Bronchial epithelial cell (primary cell): ENCODE measurements at regions not wholly inside any gene's neighbourhood (a gene's known extent, or its start where the extent isn't known, plus 50 kb on each side); places are given as distances from the start of the nearest gene placed in this dataset.

Source experiments
- DNase-seq: peaks from one replicate; pipeline ENCODE4 v3.0.0-alpha.2; 2010; ENCODE audit warnings: low read depth
- FAIRE-seq: peaks from 2 replicates; lab custom pipeline; 2011; peaks lifted over from hg19 to GRCh38; lab: Jason Lieb, UNC
- H3K27me3 ChIP-seq: 2 replicates; pipeline ENCODE4 v1.5.1; 2011; ENCODE audit warnings: low read length; ENCODE audit not compliant: control insufficient read depth, insufficient read depth
- H3K36me3 ChIP-seq: 2 replicates; pipeline ENCODE4 v1.5.1; 2011; ENCODE audit warnings: low read length; ENCODE audit not compliant: control insufficient read depth, insufficient read depth
- H3K4me3 ChIP-seq: 2 replicates; pipeline ENCODE4 v1.5.1; 2011; ENCODE audit warnings: mild to moderate bottlenecking, low read depth, low read length, control low read depth
- TF ChIP-seq, protein P1 (sequence below): IDR thresholded peaks from 2 replicates; pipeline ENCODE4 v1.5.1; 2011; ENCODE audit warnings: mild to moderate bottlenecking, moderate library complexity, low read length, control low read depth, inconsistent platforms; ENCODE audit not compliant: insufficient read depth, severe bottlenecking

DNA sequence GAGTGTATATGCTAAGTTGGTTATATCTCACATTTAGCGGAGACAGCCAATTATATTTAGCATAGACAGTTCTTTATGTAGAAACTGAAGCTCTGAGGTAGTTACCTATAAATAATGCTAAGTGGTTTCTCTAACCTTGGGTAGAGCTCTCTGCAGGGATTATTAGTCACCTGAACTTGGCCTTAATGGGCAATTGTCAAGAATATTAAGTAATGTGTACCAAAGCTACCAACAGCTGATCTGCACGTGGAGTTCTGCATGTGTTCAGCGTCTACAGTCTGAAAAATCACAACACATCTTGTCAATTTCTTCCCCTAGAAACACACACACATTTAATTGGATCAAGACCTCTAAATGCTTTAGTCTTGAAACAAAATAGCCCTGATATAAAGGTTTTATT, 740.6 kb upstream of the FAM241A start:
- no peaks in the 10 kb centered on the region for H3K36me3 ChIP-seq
- H3K4me3 ChIP-seq: no peak overlapping the region
- DNase-seq: no peak
- H3K27me3 ChIP-seq: no peaks in the 10 kb centered on the region
- TF ChIP-seq, protein P1, sequence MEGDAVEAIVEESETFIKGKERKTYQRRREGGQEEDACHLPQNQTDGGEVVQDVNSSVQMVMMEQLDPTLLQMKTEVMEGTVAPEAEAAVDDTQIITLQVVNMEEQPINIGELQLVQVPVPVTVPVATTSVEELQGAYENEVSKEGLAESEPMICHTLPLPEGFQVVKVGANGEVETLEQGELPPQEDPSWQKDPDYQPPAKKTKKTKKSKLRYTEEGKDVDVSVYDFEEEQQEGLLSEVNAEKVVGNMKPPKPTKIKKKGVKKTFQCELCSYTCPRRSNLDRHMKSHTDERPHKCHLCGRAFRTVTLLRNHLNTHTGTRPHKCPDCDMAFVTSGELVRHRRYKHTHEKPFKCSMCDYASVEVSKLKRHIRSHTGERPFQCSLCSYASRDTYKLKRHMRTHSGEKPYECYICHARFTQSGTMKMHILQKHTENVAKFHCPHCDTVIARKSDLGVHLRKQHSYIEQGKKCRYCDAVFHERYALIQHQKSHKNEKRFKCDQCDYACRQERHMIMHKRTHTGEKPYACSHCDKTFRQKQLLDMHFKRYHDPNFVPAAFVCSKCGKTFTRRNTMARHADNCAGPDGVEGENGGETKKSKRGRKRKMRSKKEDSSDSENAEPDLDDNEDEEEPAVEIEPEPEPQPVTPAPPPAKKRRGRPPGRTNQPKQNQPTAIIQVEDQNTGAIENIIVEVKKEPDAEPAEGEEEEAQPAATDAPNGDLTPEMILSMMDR: no peak
- no peak for FAIRE-seq

DNA sequence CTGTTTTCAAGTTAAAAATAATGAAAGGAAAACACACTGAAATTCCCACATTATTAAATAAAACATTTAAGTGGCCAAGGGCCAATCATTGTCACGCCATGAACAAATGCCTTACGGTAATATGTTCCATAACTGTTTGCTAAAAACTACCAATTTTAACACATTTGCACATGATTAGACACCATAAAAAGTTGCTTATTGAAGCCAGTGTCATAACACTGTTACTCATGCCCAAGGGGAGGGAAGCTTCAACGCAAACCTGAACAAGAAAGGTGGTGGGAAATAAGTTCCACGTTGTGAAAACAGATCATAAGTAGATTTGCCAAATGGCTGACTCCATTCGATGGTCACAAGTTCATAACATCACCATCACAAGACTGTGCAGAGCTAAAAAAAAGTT, 739.3 kb upstream of the FAM241A start:
- DNase-seq: no peak
- H3K4me3 ChIP-seq: no peak overlapping the region
- TF ChIP-seq, protein P1: no peak
- no peaks in the 10 kb centered on the region for H3K27me3 ChIP-seq
- no peak for FAIRE-seq
- H3K36me3 ChIP-seq: no peaks in the 10 kb centered on the region

DNA sequence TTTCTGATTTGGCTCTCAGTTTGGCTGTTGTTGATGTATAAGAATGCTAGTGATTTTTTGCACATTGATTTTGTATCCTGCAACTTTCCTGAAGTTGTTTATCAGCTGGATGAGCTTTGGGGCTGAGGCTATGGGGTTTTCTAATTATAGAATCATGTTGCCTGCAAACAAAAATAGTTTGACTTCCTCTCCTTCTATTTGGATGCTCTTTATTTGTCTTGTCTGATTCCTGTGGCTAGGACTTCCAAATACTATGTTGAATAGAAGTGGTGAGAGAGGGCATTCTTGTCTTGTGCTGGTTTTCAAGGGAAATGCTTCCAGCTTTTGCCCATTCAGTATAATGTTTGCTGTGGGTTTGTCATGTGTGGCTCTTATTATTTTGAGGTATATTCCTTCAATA, 734.7 kb upstream of the FAM241A start:
- no peak for DNase-seq
- no peaks in the 10 kb centered on the region for H3K27me3 ChIP-seq
- H3K4me3 ChIP-seq: no peak overlapping the region
- TF ChIP-seq, protein P1: no peak
- FAIRE-seq: no peak
- H3K36me3 ChIP-seq: no peaks in the 10 kb centered on the region

DNA sequence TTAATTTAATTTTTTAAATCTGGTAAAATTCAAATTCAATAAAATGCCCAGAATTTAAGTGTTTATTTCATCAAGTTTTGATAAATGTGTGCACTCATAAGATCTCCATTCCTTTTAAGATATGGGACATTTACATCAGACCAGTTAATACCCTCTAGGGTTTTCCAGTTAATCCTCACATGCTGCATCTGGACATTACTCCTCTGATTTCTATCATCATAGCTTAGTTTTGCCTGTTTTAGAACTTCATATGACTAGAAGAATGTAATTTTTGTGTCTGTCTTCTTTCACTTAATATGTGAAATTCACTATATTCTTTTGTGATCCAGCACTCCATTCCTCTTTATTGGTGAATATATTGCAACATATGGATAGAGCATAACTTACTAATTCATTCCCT, 727.7 kb upstream of the FAM241A start:
- DNase-seq: no peak
- H3K36me3 ChIP-seq: no peaks in the 10 kb centered on the region
- no peaks in the 10 kb centered on the region for H3K27me3 ChIP-seq
- FAIRE-seq: no peak
- no peak overlapping the region for H3K4me3 ChIP-seq
- TF ChIP-seq, protein P1: no peak

DNA sequence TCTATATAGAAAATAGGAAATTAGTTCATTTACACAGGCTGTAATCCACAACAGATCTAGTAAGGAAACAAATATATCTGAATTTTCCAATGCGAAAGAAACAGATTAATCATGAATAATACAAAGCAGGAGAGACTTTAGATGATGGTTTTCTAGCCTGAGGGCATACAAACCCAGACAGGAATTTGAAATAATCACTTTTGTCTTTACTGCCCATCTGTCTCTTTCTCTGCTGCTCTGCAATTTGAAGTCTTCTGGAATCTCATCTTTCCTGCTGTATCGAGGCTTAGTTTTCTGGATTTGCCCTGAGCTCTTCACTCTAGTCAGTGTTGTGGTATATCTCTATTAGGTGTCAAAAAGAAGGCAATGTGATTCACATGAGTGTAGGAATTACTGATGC, 711.8 kb upstream of the FAM241A start:
- Histone ChIP-seq H3K27me3 (no peaks in the 10 kb centered on the region), H3K36me3 (no peaks in the 10 kb centered on the region), H3K4me3 (no peak overlapping the region)
- DNase-seq (no peak), FAIRE-seq (no peak)
- TF ChIP-seq, protein P1: no peak

DNA sequence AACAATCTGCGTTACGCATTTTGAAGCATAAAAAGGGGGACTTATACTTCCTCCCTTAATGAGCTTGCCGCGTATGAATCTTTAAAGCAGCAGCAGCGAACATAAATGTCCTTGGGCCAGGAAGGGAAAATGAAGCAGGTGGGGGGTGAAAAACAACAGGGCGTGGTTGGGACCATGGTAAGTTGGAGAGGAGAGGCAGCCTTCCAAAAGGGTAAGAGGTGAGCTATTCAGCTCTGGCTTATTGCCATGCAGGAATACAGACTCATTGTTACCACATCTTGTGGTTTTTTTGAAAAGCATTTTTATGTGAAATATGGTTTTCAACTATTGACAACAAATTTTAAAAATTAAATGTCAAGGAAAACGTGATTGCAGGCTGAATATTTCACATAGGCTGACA, 710.7 kb upstream of the FAM241A start:
- no peak for DNase-seq
- TF ChIP-seq, protein P1: no peak
- no peak for FAIRE-seq

More for the DNA sequence above, 710.7 kb upstream of the FAM241A start:
- H3K4me3 ChIP-seq: no peak overlapping the region
- no peaks in the 10 kb centered on the region for H3K27me3 ChIP-seq
- no peaks in the 10 kb centered on the region for H3K36me3 ChIP-seq
